ENCODE measurements at regions not wholly inside any gene's neighbourhood (a gene's known extent, or its start where the extent isn't known, plus 50 kb on each side); places are given as distances from the start of the nearest gene placed in this dataset.

GRCh38 chr14:89508863-89509262 is 91.8 kb upstream of the FOXN3 start:
- TF ChIP-seq, protein P1, sequence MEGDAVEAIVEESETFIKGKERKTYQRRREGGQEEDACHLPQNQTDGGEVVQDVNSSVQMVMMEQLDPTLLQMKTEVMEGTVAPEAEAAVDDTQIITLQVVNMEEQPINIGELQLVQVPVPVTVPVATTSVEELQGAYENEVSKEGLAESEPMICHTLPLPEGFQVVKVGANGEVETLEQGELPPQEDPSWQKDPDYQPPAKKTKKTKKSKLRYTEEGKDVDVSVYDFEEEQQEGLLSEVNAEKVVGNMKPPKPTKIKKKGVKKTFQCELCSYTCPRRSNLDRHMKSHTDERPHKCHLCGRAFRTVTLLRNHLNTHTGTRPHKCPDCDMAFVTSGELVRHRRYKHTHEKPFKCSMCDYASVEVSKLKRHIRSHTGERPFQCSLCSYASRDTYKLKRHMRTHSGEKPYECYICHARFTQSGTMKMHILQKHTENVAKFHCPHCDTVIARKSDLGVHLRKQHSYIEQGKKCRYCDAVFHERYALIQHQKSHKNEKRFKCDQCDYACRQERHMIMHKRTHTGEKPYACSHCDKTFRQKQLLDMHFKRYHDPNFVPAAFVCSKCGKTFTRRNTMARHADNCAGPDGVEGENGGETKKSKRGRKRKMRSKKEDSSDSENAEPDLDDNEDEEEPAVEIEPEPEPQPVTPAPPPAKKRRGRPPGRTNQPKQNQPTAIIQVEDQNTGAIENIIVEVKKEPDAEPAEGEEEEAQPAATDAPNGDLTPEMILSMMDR (IDR thresholded peaks at IDR 0.05), result no peak
- TF ChIP-seq POLR2A (IDR thresholded peaks at IDR 0.05), result no peak

Data from body of pancreas (tissue), 4 donors.